BLaER1 (cell line): ENCODE measurements at regions not wholly inside any gene's neighbourhood (a gene's known extent, or its start where the extent isn't known, plus 50 kb on each side); places are given as distances from the start of the nearest gene placed in this dataset.
A peak's percentile ranks its signal among the peaks of the same experiment; 100 is the strongest.
"Not testable (repeated sequence)": the region's sequence is repeated elsewhere in the genome, so short reads cannot be mapped to it uniquely, and the experiment has no call there.

Experiments
- H3K27ac ChIP-seq: shearing (Covaris generic); formaldehyde crosslinking; 2 replicates; pipeline ENCODE4 v1.8.1; 2022
- H3K27me3 ChIP-seq: shearing (Covaris generic); formaldehyde crosslinking; 2 replicates; pipeline ENCODE4 v1.8.1; 2022
- H3K36me3 ChIP-seq: shearing (Covaris generic); formaldehyde crosslinking; 2 replicates; pipeline ENCODE4 v1.8.1; 2022
- H3K4me1 ChIP-seq: shearing (Covaris generic); formaldehyde crosslinking; 2 replicates; pipeline ENCODE4 v1.8.1; 2022
- H3K4me2 ChIP-seq: shearing (Covaris generic); formaldehyde crosslinking; 2 replicates; pipeline ENCODE4 v1.8.1; 2022
- H3K4me3 ChIP-seq: shearing (Covaris generic); formaldehyde crosslinking; 2 replicates; pipeline ENCODE4 v1.8.1; 2022
- H3K9ac ChIP-seq: shearing (Covaris generic); formaldehyde crosslinking; 2 replicates; pipeline ENCODE4 v1.8.1; 2022
- H3K9me3 ChIP-seq: shearing (Covaris generic); formaldehyde crosslinking; 2 replicates; pipeline ENCODE4 v1.8.1; 2022
- H4K20me1 ChIP-seq: shearing (Covaris generic); formaldehyde crosslinking; 2 replicates; pipeline ENCODE4 v1.8.1; 2022
- Cebpa-rat ChIP-seq: shearing (Covaris generic); IDR thresholded peaks from 2 replicates; pipeline ENCODE4 v1.8.1; 2022

- Histone ChIP-seq H3K9ac (no peak overlapping the region), H3K4me1 (peaks cover 2% of the 10 kb centered on the region; the same call in 1 of the 2 replicates), H3K27ac (no peak overlapping the region), H3K27me3 (no peaks in the 10 kb centered on the region), H3K9me3 (peaks cover 12% of the 10 kb centered on the region), H3K36me3 (no peaks in the 10 kb centered on the region), H3K4me2 (no peak overlapping the region), H3K4me3 (no peak overlapping the region), H4K20me1 (no peaks in the 10 kb centered on the region)
- no peak for TF ChIP-seq Cebpa-rat
These were observed 76.5 kb upstream of the DTNBP1 start for GRCh38 chr6:15739353-15739752.

- not testable (repeated sequence) for H3K27me3 ChIP-seq, H3K4me3 ChIP-seq, H3K36me3 ChIP-seq, H3K4me2 ChIP-seq, H3K27ac ChIP-seq, H3K9ac ChIP-seq, H4K20me1 ChIP-seq, H3K4me1 ChIP-seq
- peaks cover 12% of the 10 kb centered on the region for H3K9me3 ChIP-seq
These were observed 75.4 kb upstream of the DTNBP1 start for GRCh38 chr6:15738195-15738594.

- Histone ChIP-seq H3K9ac (no peak overlapping the region), H4K20me1 (no peaks in the 10 kb centered on the region), H3K4me1 (peaks cover 8% of the 10 kb centered on the region; the same call in 1 of the 2 replicates), H3K36me3 (no peaks in the 10 kb centered on the region), H3K27me3 (no peaks in the 10 kb centered on the region), H3K27ac (no peak overlapping the region), H3K9me3 (no peaks in the 10 kb centered on the region), H3K4me3 (no peak overlapping the region), H3K4me2 (no peak overlapping the region)
- no peak for TF ChIP-seq Cebpa-rat
These were observed 73.5 kb upstream of the DTNBP1 start for GRCh38 chr6:15736297-15736696.

GRCh38 chr6:15735567-15736265 is 72.9 kb upstream of the DTNBP1 start:
- Histone ChIP-seq H3K9me3 (no peaks in the 10 kb centered on the region), H3K9ac (no peak overlapping the region), H3K36me3 (no peaks in the 10 kb centered on the region), H4K20me1 (no peaks in the 10 kb centered on the region), H3K27me3 (no peaks in the 10 kb centered on the region), H3K4me3 (no peak overlapping the region), H3K27ac (no peak overlapping the region), H3K4me2 (no peak overlapping the region), H3K4me1 (peaks cover 8% of the 10 kb centered on the region; the same call in 1 of the 2 replicates)
- TF ChIP-seq Cebpa-rat, result no peak

- TF ChIP-seq Cebpa-rat, result no peak
- no peaks in the 10 kb centered on the region for H4K20me1 ChIP-seq
- no peak overlapping the region for H3K27ac ChIP-seq
- 0 out of 2 replicates have a peak overlapping the region, but pooled peaks have one; percentile 10 for H3K4me2 ChIP-seq
- H3K27me3 ChIP-seq, result no peaks in the 10 kb centered on the region
- H3K4me3 ChIP-seq, result no peak overlapping the region
- H3K36me3 ChIP-seq, result no peaks in the 10 kb centered on the region
- no peaks in the 10 kb centered on the region for H3K9me3 ChIP-seq
- H3K9ac ChIP-seq, result no peak overlapping the region
- peaks cover 8% of the 10 kb centered on the region; the same call in 1 of the 2 replicates for H3K4me1 ChIP-seq
These were observed 71.5 kb upstream of the DTNBP1 start for GRCh38 chr6:15734118-15734897.

GRCh38 chr6:15730922-15731321 is 68.1 kb upstream of the DTNBP1 start:
- no peaks in the 10 kb centered on the region for H4K20me1 ChIP-seq
- no peak overlapping the region for H3K9ac ChIP-seq
- no peaks in the 10 kb centered on the region for H3K9me3 ChIP-seq
- no peak for TF ChIP-seq Cebpa-rat
- no peak overlapping the region for H3K4me2 ChIP-seq
- no peaks in the 10 kb centered on the region for H3K27me3 ChIP-seq
- no peak overlapping the region for H3K27ac ChIP-seq
- H3K4me3 ChIP-seq, result no peak overlapping the region
- H3K36me3 ChIP-seq, result no peaks in the 10 kb centered on the region
- peaks cover 8% of the 10 kb centered on the region; the same call in 1 of the 2 replicates for H3K4me1 ChIP-seq

- H3K27ac ChIP-seq, result no peak overlapping the region
- no peak overlapping the region for H3K9ac ChIP-seq
- no peaks in the 10 kb centered on the region for H3K9me3 ChIP-seq
- H3K36me3 ChIP-seq, result no peaks in the 10 kb centered on the region
- H3K4me3 ChIP-seq, result no peak overlapping the region
- no peaks in the 10 kb centered on the region for H4K20me1 ChIP-seq
- H3K27me3 ChIP-seq, result no peaks in the 10 kb centered on the region
- peaks cover 8% of the 10 kb centered on the region; the same call in 1 of the 2 replicates for H3K4me1 ChIP-seq
- no peak overlapping the region for H3K4me2 ChIP-seq
- no peak for TF ChIP-seq Cebpa-rat
These were observed 67.6 kb upstream of the DTNBP1 start for GRCh38 chr6:15730442-15730841.

- Histone ChIP-seq H3K4me3 (no peak overlapping the region), H3K9me3 (peaks cover 5% of the 10 kb centered on the region; the same call in 1 of the 2 replicates)
- no peak for TF ChIP-seq Cebpa-rat
These were observed 59.9 kb upstream of the DTNBP1 start for GRCh38 chr6:15722731-15723130.

GRCh38 chr6:15716889-15717288 is 54.1 kb upstream of the DTNBP1 start:
- no peak overlapping the region for H3K4me3 ChIP-seq
- no peak for TF ChIP-seq Cebpa-rat

More at GRCh38 chr6:15722731-15723130, 59.9 kb upstream of the DTNBP1 start:
- Histone ChIP-seq H3K27ac (no peak overlapping the region), H3K4me2 (no peak overlapping the region), H3K4me1 (no peaks in the 10 kb centered on the region), H3K36me3 (no peaks in the 10 kb centered on the region), H3K27me3 (no peaks in the 10 kb centered on the region), H3K9ac (no peak overlapping the region), H4K20me1 (no peaks in the 10 kb centered on the region)

GRCh38 chr6:15715851-15716250 is 53.0 kb upstream of the DTNBP1 start:
- Histone ChIP-seq H4K20me1 (no peaks in the 10 kb centered on the region), H3K4me2 (no peak overlapping the region), H3K9me3 (peaks cover 12% of the 10 kb centered on the region), H3K27ac (no peak overlapping the region), H3K4me1 (no peaks in the 10 kb centered on the region), H3K4me3 (no peak overlapping the region), H3K36me3 (no peaks in the 10 kb centered on the region), H3K9ac (no peak overlapping the region), H3K27me3 (no peaks in the 10 kb centered on the region)
- no peak for TF ChIP-seq Cebpa-rat

More at GRCh38 chr6:15716889-15717288, 54.1 kb upstream of the DTNBP1 start:
- Histone ChIP-seq H3K27me3 (no peaks in the 10 kb centered on the region), H4K20me1 (no peaks in the 10 kb centered on the region), H3K36me3 (no peaks in the 10 kb centered on the region), H3K9ac (no peak overlapping the region), H3K27ac (no peak overlapping the region), H3K9me3 (peaks cover 12% of the 10 kb centered on the region), H3K4me2 (no peak overlapping the region), H3K4me1 (no peaks in the 10 kb centered on the region)
